H1 (cell line): ENCODE measurements at regions not wholly inside any gene's neighbourhood (a gene's known extent, or its start where the extent isn't known, plus 50 kb on each side); places are given as distances from the start of the nearest gene placed in this dataset.

Source experiments
- CHD1 ChIP-seq: IDR thresholded peaks from 2 replicates; pipeline ENCODE4 v1.6.1; 2012; ENCODE audit warnings: low read depth, low read length, improper control_type of control experiment
- POLR2A ChIP-seq, 2 experiments: IDR thresholded peaks; 1 replicate in 1 of 2; 2 replicates in 1 of 2; pipeline ENCODE4 v1.6.1; 2011; ENCODE audit warnings: low read depth in 2 of 2, low read length in 2 of 2, mild to moderate bottlenecking in 2 of 2; ENCODE audit errors: control extremely low read depth in 1 of 2
- POLR2AphosphoS5 ChIP-seq: IDR thresholded peaks from 2 replicates; pipeline ENCODE4 v1.6.1; 2011; ENCODE audit warnings: low read depth, low read length
- SUZ12 ChIP-seq: fragments of 200-600 bp; sonication (generic); IDR thresholded peaks from 2 replicates; pipeline ENCODE4 v1.6.1; 2012; ENCODE audit warnings: mild to moderate bottlenecking, inconsistent platforms, low read length, moderate library complexity, mixed read lengths
- TF ChIP-seq, protein P1 (sequence below), 3 experiments: IDR thresholded peaks; 1 replicate in 2 of 3; 2 replicates in 1 of 3; pipeline versions ENCODE4 v1.5.1 to v1.6.1; 2011; ENCODE audit warnings: low read length in 3 of 3, mild to moderate bottlenecking in 3 of 3, inconsistent platforms in 2 of 3, low read depth in 1 of 3, moderate library complexity in 1 of 3; ENCODE audit not compliant: insufficient read depth in 1 of 3; ENCODE audit errors: control extremely low read depth in 1 of 3
- TF ChIP-seq, protein P2 (sequence below): IDR thresholded peaks from 2 replicates; pipeline ENCODE4 v1.6.1; 2011; ENCODE audit warnings: low read length, improper control_type of control experiment

DNA sequence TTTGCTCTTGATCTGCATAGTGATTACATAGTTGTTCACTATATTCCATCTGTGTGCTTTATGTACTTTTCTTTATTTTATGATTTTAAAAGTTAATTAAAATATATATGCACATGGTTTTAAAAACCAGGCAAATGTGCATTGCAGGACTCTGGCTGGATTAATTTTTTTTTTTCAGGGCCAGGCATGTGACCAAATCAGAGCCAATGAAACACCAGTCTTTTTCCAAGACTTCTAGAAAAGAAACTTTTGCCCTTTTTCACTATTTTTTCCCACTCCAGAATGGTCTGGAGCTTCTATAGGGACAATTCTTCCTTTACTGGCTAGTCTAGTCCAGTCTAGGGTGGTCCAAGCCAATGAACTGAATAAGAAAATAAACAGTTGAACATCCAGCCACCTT is 198.1 kb upstream of the FBXO11 start:
- no peak for TF ChIP-seq POLR2A (IDR thresholded peaks at IDR 0.05; ENCODE audit: control extremely low read depth in 1 of 2, low read depth in 2 of 2, low read length in 2 of 2)
- TF ChIP-seq, protein P1, sequence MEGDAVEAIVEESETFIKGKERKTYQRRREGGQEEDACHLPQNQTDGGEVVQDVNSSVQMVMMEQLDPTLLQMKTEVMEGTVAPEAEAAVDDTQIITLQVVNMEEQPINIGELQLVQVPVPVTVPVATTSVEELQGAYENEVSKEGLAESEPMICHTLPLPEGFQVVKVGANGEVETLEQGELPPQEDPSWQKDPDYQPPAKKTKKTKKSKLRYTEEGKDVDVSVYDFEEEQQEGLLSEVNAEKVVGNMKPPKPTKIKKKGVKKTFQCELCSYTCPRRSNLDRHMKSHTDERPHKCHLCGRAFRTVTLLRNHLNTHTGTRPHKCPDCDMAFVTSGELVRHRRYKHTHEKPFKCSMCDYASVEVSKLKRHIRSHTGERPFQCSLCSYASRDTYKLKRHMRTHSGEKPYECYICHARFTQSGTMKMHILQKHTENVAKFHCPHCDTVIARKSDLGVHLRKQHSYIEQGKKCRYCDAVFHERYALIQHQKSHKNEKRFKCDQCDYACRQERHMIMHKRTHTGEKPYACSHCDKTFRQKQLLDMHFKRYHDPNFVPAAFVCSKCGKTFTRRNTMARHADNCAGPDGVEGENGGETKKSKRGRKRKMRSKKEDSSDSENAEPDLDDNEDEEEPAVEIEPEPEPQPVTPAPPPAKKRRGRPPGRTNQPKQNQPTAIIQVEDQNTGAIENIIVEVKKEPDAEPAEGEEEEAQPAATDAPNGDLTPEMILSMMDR (IDR thresholded peaks at IDR 0.05; ENCODE audit: control extremely low read depth in 1 of 3, insufficient read depth in 1 of 3, low read depth in 1 of 3, low read length in 3 of 3) = no peak
- no peak for TF ChIP-seq POLR2AphosphoS5
- no peak for TF ChIP-seq SUZ12
- TF ChIP-seq, protein P2, sequence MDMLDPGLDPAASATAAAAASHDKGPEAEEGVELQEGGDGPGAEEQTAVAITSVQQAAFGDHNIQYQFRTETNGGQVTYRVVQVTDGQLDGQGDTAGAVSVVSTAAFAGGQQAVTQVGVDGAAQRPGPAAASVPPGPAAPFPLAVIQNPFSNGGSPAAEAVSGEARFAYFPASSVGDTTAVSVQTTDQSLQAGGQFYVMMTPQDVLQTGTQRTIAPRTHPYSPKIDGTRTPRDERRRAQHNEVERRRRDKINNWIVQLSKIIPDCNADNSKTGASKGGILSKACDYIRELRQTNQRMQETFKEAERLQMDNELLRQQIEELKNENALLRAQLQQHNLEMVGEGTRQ = no peak
- TF ChIP-seq CHD1 = no peak
